Spinal cord (tissue), 1 donor: ENCODE measurements at regions not wholly inside any gene's neighbourhood (a gene's known extent, or its start where the extent isn't known, plus 50 kb on each side); places are given as distances from the start of the nearest gene placed in this dataset. TPM values are rescaled to one million over a fixed set of nuclear protein-coding genes. Genes with fewer than 3 reads are reported as not detected.

Source experiments
- small RNA-seq: library from RNA; depleted of rRNA; stranded (forward); fragments of <200 nt; gene quantifications from one replicate; pipeline ENCODE3, GENCODE V24; 2014; ENCODE audit warnings: low replicate concordance

Small RNA genes in the stretch of these regions (small RNA-seq; reads per million reads assigned to genes)
- not detected for gene AC108120.2
